OCI-LY7 (cell line): ENCODE measurements at regions not wholly inside any gene's neighbourhood (a gene's known extent, or its start where the extent isn't known, plus 50 kb on each side); places are given as distances from the start of the nearest gene placed in this dataset.

Source experiments
- BruUV-seq: library from RNA; stranded (reverse); fragments of 400-500 nt; replicated peaks from 2 replicates; lab custom pipeline; 2021; lab: Mats Ljungman, UMichigan
- CTCF ChIA-PET: fragments of 300-600 bp; sonication (Branson Sonifier 250); formaldehyde crosslinking; loops from one replicate; lab custom pipeline; 2022; ENCODE audit warnings: antibody characterized with exemption; ENCODE audit not compliant: unreplicated experiment; lab: Charles Lee
- POLR2A ChIA-PET: fragments of 300-600 bp; sonication (Branson Sonifier 250); formaldehyde crosslinking; loops from one replicate; lab custom pipeline; 2022; ENCODE audit warnings: antibody characterized with exemption; lab: Charles Lee
- DNase-seq: peaks from one replicate; pipeline ENCODE4 v3.0.0-alpha.2; 2015; ENCODE audit warnings: low spot score
- H2AFZ ChIP-seq: fragments of 200-600 bp; sonication (generic), shearing (Covaris generic); 2 replicates; pipeline ENCODE4 v1.6.1; 2014; ENCODE audit warnings: mild to moderate bottlenecking, antibody characterized with exemption, low read length, moderate library complexity
- H3K27ac ChIP-seq: fragments of 200-600 bp; sonication (generic); 2 replicates; pipeline ENCODE4 v1.5.1; 2014; ENCODE audit warnings: mixed run types, low read depth, mild to moderate bottlenecking, moderate library complexity, low read length, inconsistent platforms; ENCODE audit not compliant: poor library complexity, severe bottlenecking
- H3K36me3 ChIP-seq: fragments of 200-600 bp; sonication (generic); 2 replicates; pipeline ENCODE4 v1.6.1; 2014; ENCODE audit warnings: mild to moderate bottlenecking, antibody characterized with exemption, low read length, moderate library complexity, mixed read lengths; ENCODE audit not compliant: insufficient read depth
- H3K4me1 ChIP-seq: fragments of 200-600 bp; sonication (generic); 2 replicates; pipeline ENCODE4 v1.5.1; 2014; ENCODE audit warnings: mild to moderate bottlenecking, low read length; ENCODE audit not compliant: insufficient read depth, poor library complexity, severe bottlenecking
- H3K4me2 ChIP-seq: fragments of 200-600 bp; sonication (generic); 2 replicates; pipeline ENCODE4 v1.6.1; 2014; ENCODE audit warnings: mild to moderate bottlenecking, low read length
- H3K4me3 ChIP-seq: fragments of 200-600 bp; sonication (generic); 2 replicates; pipeline ENCODE4 v1.5.1; 2014; ENCODE audit warnings: mild to moderate bottlenecking, low read depth, low read length; ENCODE audit not compliant: poor library complexity, severe bottlenecking
- H3K79me2 ChIP-seq: fragments of 200-600 bp; sonication (generic); 2 replicates; pipeline ENCODE4 v1.6.1; 2016; ENCODE audit warnings: low read depth, mild to moderate bottlenecking, low read length, moderate library complexity, mixed read lengths; ENCODE audit not compliant: insufficient read depth
- H3K9me2 ChIP-seq: fragments of 200-600 bp; sonication (generic); 2 replicates; pipeline ENCODE4 v1.6.1; 2016; ENCODE audit warnings: mild to moderate bottlenecking, low read length, mixed read lengths; ENCODE audit not compliant: insufficient read depth
- H3K9me3 ChIP-seq: fragments of 200-600 bp; sonication (generic); 2 replicates; pipeline ENCODE4 v1.6.1; 2014; ENCODE audit warnings: mild to moderate bottlenecking, mixed run types, low read length, mixed read lengths
- H4K20me1 ChIP-seq: fragments of 200-600 bp; sonication (generic); 2 replicates; pipeline ENCODE4 v1.6.1; 2014; ENCODE audit warnings: mild to moderate bottlenecking, antibody characterized with exemption, low read length, moderate library complexity, mixed read lengths; ENCODE audit not compliant: insufficient read depth
- CTCF ChIP-seq: fragments of 200-600 bp; sonication (generic); conservative IDR thresholded peaks from 2 replicates; pipeline ENCODE4 v1.5.1; 2014; ENCODE audit warnings: mild to moderate bottlenecking, antibody characterized with exemption, low read length, moderate library complexity, mixed read lengths
- EZH2phosphoT487 ChIP-seq: fragments of 200-600 bp; sonication (generic); IDR thresholded peaks from 2 replicates; pipeline ENCODE4 v1.6.1; 2018; ENCODE audit warnings: low read depth, borderline replicate concordance, mild to moderate bottlenecking, mixed run types, antibody characterized with exemption, low read length, moderate library complexity, mixed read lengths
- intact Hi-C: fragments of 100-400 bp; cut with micrococcal nuclease; formaldehyde crosslinking; loops from one replicate; pipeline ENCODE4 v1.10.0; 2022; ENCODE audit not compliant: unreplicated experiment

GRCh38 chr12:118715647-118716046 is 265.7 kb upstream of the SRRM4 start:
- no peaks in the 10 kb centered on the region for H3K9me3 ChIP-seq
- no peak for DNase-seq
- intact Hi-C loops: loop anchor here (10.0 kb wide), 2 partner anchors 129 to 311 kb away; no protein-coding TSS in a partner anchor
- no peaks in the 10 kb centered on the region for H3K4me1 ChIP-seq
- H2AFZ ChIP-seq: no peak overlapping the region
- H3K9me2 ChIP-seq: no peaks in the 10 kb centered on the region
- no peaks in the 10 kb centered on the region for H3K79me2 ChIP-seq
- H3K27ac ChIP-seq: no peak overlapping the region
- ChIA-PET CTCF (no interaction called here), POLR2A (no interaction called here)
- no TSS peak for BruUV-seq
- H3K4me3 ChIP-seq: no peak overlapping the region
- no peaks in the 10 kb centered on the region for H3K36me3 ChIP-seq
- no peak overlapping the region for H3K4me2 ChIP-seq
- no peak for TF ChIP-seq EZH2phosphoT487
- no peak for TF ChIP-seq CTCF
- no peaks in the 10 kb centered on the region for H4K20me1 ChIP-seq

- Histone ChIP-seq H3K9me2 (no peaks in the 10 kb centered on the region), H3K27ac (no peak overlapping the region), H3K79me2 (no peaks in the 10 kb centered on the region), H3K36me3 (no peaks in the 10 kb centered on the region), H4K20me1 (no peaks in the 10 kb centered on the region), H3K4me1 (no peaks in the 10 kb centered on the region), H3K9me3 (no peaks in the 10 kb centered on the region), H3K4me2 (no peak overlapping the region), H2AFZ (no peak overlapping the region), H3K4me3 (no peak overlapping the region)
- DNase-seq: no peak
- ChIA-PET POLR2A (no interaction called here), CTCF (no interaction called here)
- TF ChIP-seq EZH2phosphoT487: no peak
- no peak for TF ChIP-seq CTCF
- intact Hi-C loops: no loop called here
- BruUV-seq: no TSS peak
These were observed 254.0 kb upstream of the SRRM4 start for GRCh38 chr12:118727196-118727978.

GRCh38 chr12:118727979-118728366 is 253.4 kb upstream of the SRRM4 start:
- no peak for DNase-seq
- no peaks in the 10 kb centered on the region for H3K9me2 ChIP-seq
- no peak overlapping the region for H3K4me2 ChIP-seq
- no peak overlapping the region for H3K4me3 ChIP-seq
- TF ChIP-seq EZH2phosphoT487 (no peak), CTCF (no peak)
- ChIA-PET CTCF (no interaction called here), POLR2A (no interaction called here)
- H3K9me3 ChIP-seq: no peaks in the 10 kb centered on the region
- no peak overlapping the region for H3K27ac ChIP-seq
- H3K36me3 ChIP-seq: no peaks in the 10 kb centered on the region
- no peak overlapping the region for H2AFZ ChIP-seq
- intact Hi-C loops: no loop called here
- no peaks in the 10 kb centered on the region for H4K20me1 ChIP-seq
- no peaks in the 10 kb centered on the region for H3K79me2 ChIP-seq
- no TSS peak for BruUV-seq
- H3K4me1 ChIP-seq: no peaks in the 10 kb centered on the region
